Activated T-cell treated with anti-CD3 and anti-CD28 coated beads, Interleukin-2, amount 50 U/mL, for 72 hours (primary cell): ENCODE measurements at regions not wholly inside any gene's neighbourhood (a gene's known extent, or its start where the extent isn't known, plus 50 kb on each side); places are given as distances from the start of the nearest gene placed in this dataset.

Experiments
- ATAC-seq, 2 donors: fragments of 150-1000 bp; cut with Tn5 transposase; replicated peaks in 1 of 2; 2 replicates each; pipeline ENCODE4 v1.10.0; 2021; ENCODE audit warnings: moderate library complexity in 2 of 2, mild to moderate bottlenecking in 1 of 2
- DNase-seq, 2 donors: peaks; one replicate each; pipeline ENCODE4 v3.0.0; 2021 to 2022; ENCODE audit warnings: mixed read lengths in 1 of 2
- H3K27ac Mint-ChIP-seq: one replicate; pipeline ENCODE4 v1.8.0; 2022; ENCODE audit warnings: mild to moderate bottlenecking, moderate library complexity, mixed read lengths
- H3K27me3 Mint-ChIP-seq: one replicate; pipeline ENCODE4 v1.8.0; 2022; ENCODE audit warnings: low read depth, mixed read lengths
- H3K36me3 Mint-ChIP-seq, 2 donors: one replicate each; pipeline ENCODE4 v1.8.0; 2022; ENCODE audit warnings: mixed read lengths in 2 of 2, mild to moderate bottlenecking in 1 of 2; ENCODE audit not compliant: insufficient read depth in 2 of 2
- H3K4me1 Mint-ChIP-seq: one replicate; pipeline ENCODE4 v1.8.0; 2022; ENCODE audit warnings: low read depth, mixed read lengths
- H3K4me3 Mint-ChIP-seq, 2 donors: one replicate each; pipeline ENCODE4 v1.8.0; 2022; ENCODE audit warnings: mild to moderate bottlenecking in 2 of 2, mixed read lengths in 2 of 2, moderate library complexity in 2 of 2
- H3K9me3 Mint-ChIP-seq, 2 donors: one replicate each; pipeline ENCODE4 v1.8.0; 2022; ENCODE audit warnings: mixed read lengths in 2 of 2

GRCh38 chr21:22476726-22477646, 1478.8 kb downstream of the NCAM2 start:
- ATAC-seq (no peak), DNase-seq (no peak)
- H3K4me3 Mint-ChIP-seq = no peak overlapping the region
- no peak overlapping the region for H3K27ac Mint-ChIP-seq
- no peaks in the 10 kb centered on the region for H3K4me1 Mint-ChIP-seq
- peaks cover 3 to 6% of the 10 kb centered on the region in 2 donors for H3K9me3 Mint-ChIP-seq
- no peaks in the 10 kb centered on the region for H3K36me3 Mint-ChIP-seq
- H3K27me3 Mint-ChIP-seq = no peaks in the 10 kb centered on the region

GRCh38 chr21:22490049-22490448, 1491.8 kb downstream of the NCAM2 start:
- no peak for DNase-seq
- peaks cover 0 to 2% of the 10 kb centered on the region in 2 donors for H3K36me3 Mint-ChIP-seq
- no peaks in the 10 kb centered on the region for H3K27me3 Mint-ChIP-seq
- no peak overlapping the region for H3K4me3 Mint-ChIP-seq
- no peak overlapping the region for H3K27ac Mint-ChIP-seq
- no peaks in the 10 kb centered on the region for H3K4me1 Mint-ChIP-seq
- no peak for ATAC-seq
- peaks cover 2 to 4% of the 10 kb centered on the region in 2 donors for H3K9me3 Mint-ChIP-seq

GRCh38 chr21:22516230-22516629, 1518.0 kb downstream of the NCAM2 start:
- Mint-ChIP-seq H3K4me1 (no peaks in the 10 kb centered on the region), H3K9me3 (peaks cover 0 to under 1% of the 10 kb centered on the region in 2 donors), H3K27ac (no peak overlapping the region), H3K27me3 (no peaks in the 10 kb centered on the region), H3K4me3 (no peak overlapping the region), H3K36me3 (no peaks in the 10 kb centered on the region)
- DNase-seq (no peak), ATAC-seq (no peak)

- H3K4me3 Mint-ChIP-seq = no peak overlapping the region
- H3K4me1 Mint-ChIP-seq = peaks cover 21% of the 10 kb centered on the region
- H3K9me3 Mint-ChIP-seq = peaks cover 19 to 22% of the 10 kb centered on the region in 2 donors
- no peak overlapping the region for H3K27ac Mint-ChIP-seq
- DNase-seq (no peak), ATAC-seq (no peak)
- peaks cover 3 to 13% of the 10 kb centered on the region in 2 donors for H3K36me3 Mint-ChIP-seq
- H3K27me3 Mint-ChIP-seq = no peaks in the 10 kb centered on the region
These were observed 1537.4 kb downstream of the NCAM2 start for GRCh38 chr21:22535630-22536029.

GRCh38 chr21:22536509-22536908, 1538.3 kb downstream of the NCAM2 start:
- ATAC-seq (peak; percentile 32 to 90), DNase-seq (no peak)
- peaks cover 4 to 13% of the 10 kb centered on the region in 2 donors for H3K36me3 Mint-ChIP-seq
- H3K4me1 Mint-ChIP-seq = peaks cover 21% of the 10 kb centered on the region
- H3K9me3 Mint-ChIP-seq = peaks cover 19 to 22% of the 10 kb centered on the region in 2 donors
- H3K27ac Mint-ChIP-seq = no peak overlapping the region
- no peak overlapping the region for H3K4me3 Mint-ChIP-seq
- no peaks in the 10 kb centered on the region for H3K27me3 Mint-ChIP-seq

GRCh38 chr21:22544747-22545146, 1546.5 kb downstream of the NCAM2 start:
- H3K36me3 Mint-ChIP-seq = peaks cover 1 to 2% of the 10 kb centered on the region in 2 donors
- H3K9me3 Mint-ChIP-seq = peaks cover 2 to 5% of the 10 kb centered on the region in 2 donors
- DNase-seq (no peak), ATAC-seq (no peak)
- no peaks in the 10 kb centered on the region for H3K4me1 Mint-ChIP-seq
- no peak overlapping the region for H3K27ac Mint-ChIP-seq
- no peak overlapping the region for H3K4me3 Mint-ChIP-seq
- no peaks in the 10 kb centered on the region for H3K27me3 Mint-ChIP-seq

- Mint-ChIP-seq H3K36me3 (no peaks in the 10 kb centered on the region), H3K4me1 (no peaks in the 10 kb centered on the region), H3K9me3 (no peaks in the 10 kb centered on the region), H3K4me3 (no peak overlapping the region), H3K27me3 (no peaks in the 10 kb centered on the region), H3K27ac (no peak overlapping the region)
- DNase-seq (no peak), ATAC-seq (no peak)
These were observed 1554.2 kb downstream of the NCAM2 start for GRCh38 chr21:22552390-22552789.

GRCh38 chr21:22554690-22555316, 1556.6 kb downstream of the NCAM2 start:
- no peaks in the 10 kb centered on the region for H3K27me3 Mint-ChIP-seq
- H3K36me3 Mint-ChIP-seq = no peaks in the 10 kb centered on the region
- no peak for DNase-seq
- H3K27ac Mint-ChIP-seq = no peak overlapping the region
- H3K4me3 Mint-ChIP-seq = no peak overlapping the region
- peaks cover 0 to 4% of the 10 kb centered on the region in 2 donors for H3K9me3 Mint-ChIP-seq
- H3K4me1 Mint-ChIP-seq = no peaks in the 10 kb centered on the region
- ATAC-seq = no peak

- Mint-ChIP-seq H3K4me3 (no peak overlapping the region), H3K4me1 (no peaks in the 10 kb centered on the region), H3K36me3 (no peaks in the 10 kb centered on the region), H3K27ac (no peak overlapping the region), H3K9me3 (peaks cover 0 to 8% of the 10 kb centered on the region in 2 donors), H3K27me3 (no peaks in the 10 kb centered on the region)
- no peak for DNase-seq
- ATAC-seq = no peak
These were observed 1558.6 kb downstream of the NCAM2 start for GRCh38 chr21:22556829-22557228.

GRCh38 chr21:22561946-22562345, 1563.7 kb downstream of the NCAM2 start:
- no peak for DNase-seq
- peaks cover 0 to 9% of the 10 kb centered on the region in 2 donors for H3K9me3 Mint-ChIP-seq
- H3K36me3 Mint-ChIP-seq = no peaks in the 10 kb centered on the region
- H3K27ac Mint-ChIP-seq = no peak overlapping the region
- H3K4me1 Mint-ChIP-seq = no peaks in the 10 kb centered on the region
- no peaks in the 10 kb centered on the region for H3K27me3 Mint-ChIP-seq
- no peak for ATAC-seq
- H3K4me3 Mint-ChIP-seq = no peak overlapping the region

- no peak overlapping the region for H3K4me3 Mint-ChIP-seq
- DNase-seq (no peak), ATAC-seq (no peak)
- no peaks in the 10 kb centered on the region for H3K36me3 Mint-ChIP-seq
- H3K27me3 Mint-ChIP-seq = no peaks in the 10 kb centered on the region
- H3K27ac Mint-ChIP-seq = no peak overlapping the region
- H3K4me1 Mint-ChIP-seq = no peaks in the 10 kb centered on the region
- peaks cover 0 to 2% of the 10 kb centered on the region in 2 donors for H3K9me3 Mint-ChIP-seq
These were observed 1575.6 kb downstream of the NCAM2 start for GRCh38 chr21:22573834-22574233.

- Mint-ChIP-seq H3K36me3 (no peaks in the 10 kb centered on the region), H3K27ac (no peak overlapping the region), H3K9me3 (no peaks in the 10 kb centered on the region), H3K4me1 (no peaks in the 10 kb centered on the region), H3K4me3 (no peak overlapping the region), H3K27me3 (no peaks in the 10 kb centered on the region)
- ATAC-seq (peak in 1 of 2 donors; percentile 58), DNase-seq (peak in 1 of 2 donors; percentile 4)
These were observed 1577.0 kb downstream of the NCAM2 start for GRCh38 chr21:22575165-22575584.

GRCh38 chr21:22579741-22580140, 1581.5 kb downstream of the NCAM2 start:
- Mint-ChIP-seq H3K9me3 (no peaks in the 10 kb centered on the region), H3K36me3 (no peaks in the 10 kb centered on the region), H3K4me3 (no peak overlapping the region), H3K27me3 (no peaks in the 10 kb centered on the region), H3K4me1 (no peaks in the 10 kb centered on the region), H3K27ac (no peak overlapping the region)
- DNase-seq (no peak), ATAC-seq (no peak)
